HUES48 (cell line): ENCODE measurements at regions not wholly inside any gene's neighbourhood (a gene's known extent, or its start where the extent isn't known, plus 50 kb on each side); places are given as distances from the start of the nearest gene placed in this dataset.
A peak's percentile ranks its signal among the peaks of the same experiment; 100 is the strongest.
"Not testable (repeated sequence)": the region's sequence is repeated elsewhere in the genome, so short reads cannot be mapped to it uniquely, and the experiment has no call there.

Source experiments
- H3K27ac ChIP-seq: one replicate; pipeline ENCODE4 v1.7.0; 2013; ENCODE audit warnings: low read depth, low read length, inconsistent platforms
- H3K27me3 ChIP-seq: 2 replicates; pipeline ENCODE4 v1.6.1; 2013; ENCODE audit warnings: mild to moderate bottlenecking, low read length; ENCODE audit not compliant: control insufficient read depth, insufficient read depth
- H3K36me3 ChIP-seq: 2 replicates; pipeline ENCODE4 v1.6.1; 2013; ENCODE audit warnings: low read length; ENCODE audit not compliant: control insufficient read depth, insufficient read depth
- H3K4me1 ChIP-seq: 2 replicates; pipeline ENCODE4 v1.6.1; 2013; ENCODE audit warnings: mild to moderate bottlenecking, low read length; ENCODE audit not compliant: control insufficient read depth, insufficient read depth
- H3K4me3 ChIP-seq: 2 replicates; pipeline ENCODE4 v1.5.1; 2013; ENCODE audit warnings: mild to moderate bottlenecking, low read depth, low read length
- H3K9ac ChIP-seq: 2 replicates; pipeline ENCODE4 v1.6.1; 2013; ENCODE audit warnings: mild to moderate bottlenecking, low read depth, low read length, moderate library complexity
- H3K9me3 ChIP-seq: 2 replicates; pipeline ENCODE4 v1.6.1; 2013; ENCODE audit warnings: low read length; ENCODE audit not compliant: control insufficient read depth, insufficient read depth

DNA sequence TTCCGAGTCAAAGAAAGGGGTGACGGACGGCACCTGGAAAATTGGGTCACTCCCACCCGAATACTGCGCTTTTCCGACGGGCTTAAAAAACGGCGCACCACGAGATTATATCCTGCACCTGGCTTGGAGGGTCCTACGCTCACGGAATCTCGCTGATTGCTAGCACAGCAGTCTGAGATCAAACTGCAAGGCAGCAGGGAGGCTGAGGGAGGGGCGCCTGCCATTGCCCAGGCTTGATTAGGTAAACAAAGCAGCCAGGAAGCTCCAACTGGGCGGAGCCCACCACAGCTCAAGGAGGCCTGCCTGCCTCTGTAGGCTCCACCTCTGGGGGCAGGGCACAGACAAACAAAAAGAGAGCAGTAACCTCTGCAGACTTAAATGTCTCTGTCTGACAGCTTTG lies 663.1 kb downstream of the CPS1 start:
- not testable (repeated sequence) for H3K9me3 ChIP-seq, H3K27ac ChIP-seq, H3K9ac ChIP-seq, H3K4me3 ChIP-seq, H3K36me3 ChIP-seq, H3K27me3 ChIP-seq, H3K4me1 ChIP-seq

DNA sequence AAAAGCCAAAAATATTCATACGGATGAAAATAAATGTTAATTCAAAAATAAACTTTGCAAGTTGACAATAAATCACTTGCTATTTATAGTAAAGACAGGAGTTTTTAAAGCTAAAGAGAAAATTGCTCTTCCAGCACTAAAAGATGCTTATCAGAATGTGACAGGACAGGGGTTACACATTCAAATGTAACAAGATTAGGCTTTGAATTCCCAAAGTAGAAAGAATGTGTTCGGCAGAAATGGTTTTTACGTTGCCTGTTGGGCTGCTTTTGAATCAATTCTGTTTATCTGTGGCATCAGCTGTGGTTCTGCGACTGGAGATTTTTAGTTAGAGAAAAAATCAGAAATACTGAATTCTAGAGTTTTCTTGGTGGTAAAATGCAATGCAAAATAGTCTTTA lies 669.4 kb downstream of the CPS1 start:
- Histone ChIP-seq H3K27ac (no peak overlapping the region), H3K9me3 (no peaks in the 10 kb centered on the region), H3K4me1 (no peaks in the 10 kb centered on the region), H3K4me3 (no peak overlapping the region), H3K36me3 (no peaks in the 10 kb centered on the region), H3K9ac (no peak overlapping the region), H3K27me3 (no peaks in the 10 kb centered on the region)

DNA sequence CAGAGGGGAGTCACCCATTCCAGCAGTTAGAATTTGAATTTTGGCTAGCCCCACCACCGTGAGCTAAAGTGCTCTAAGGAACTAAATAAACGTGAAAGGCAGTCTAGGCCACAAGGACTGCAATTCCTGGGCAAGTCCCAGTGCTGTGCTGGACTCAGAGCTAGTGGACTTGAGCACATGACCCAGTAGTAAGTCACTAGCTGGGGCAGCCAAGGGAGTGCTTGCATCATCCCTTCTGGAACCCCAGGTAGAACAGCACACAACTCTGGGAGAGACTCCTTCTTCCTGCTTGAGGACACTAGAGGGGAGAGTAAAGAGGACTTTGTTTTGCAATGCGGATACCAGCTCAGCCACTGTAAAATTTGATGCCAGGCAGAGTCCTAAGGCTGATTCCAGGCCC lies 672.2 kb downstream of the CPS1 start:
- H3K4me1 ChIP-seq, result no peaks in the 10 kb centered on the region
- H3K4me3 ChIP-seq, result no peak overlapping the region
- no peak overlapping the region for H3K9ac ChIP-seq
- H3K9me3 ChIP-seq, result no peaks in the 10 kb centered on the region
- H3K27ac ChIP-seq, result no peak overlapping the region
- no peaks in the 10 kb centered on the region for H3K36me3 ChIP-seq
- no peaks in the 10 kb centered on the region for H3K27me3 ChIP-seq

DNA sequence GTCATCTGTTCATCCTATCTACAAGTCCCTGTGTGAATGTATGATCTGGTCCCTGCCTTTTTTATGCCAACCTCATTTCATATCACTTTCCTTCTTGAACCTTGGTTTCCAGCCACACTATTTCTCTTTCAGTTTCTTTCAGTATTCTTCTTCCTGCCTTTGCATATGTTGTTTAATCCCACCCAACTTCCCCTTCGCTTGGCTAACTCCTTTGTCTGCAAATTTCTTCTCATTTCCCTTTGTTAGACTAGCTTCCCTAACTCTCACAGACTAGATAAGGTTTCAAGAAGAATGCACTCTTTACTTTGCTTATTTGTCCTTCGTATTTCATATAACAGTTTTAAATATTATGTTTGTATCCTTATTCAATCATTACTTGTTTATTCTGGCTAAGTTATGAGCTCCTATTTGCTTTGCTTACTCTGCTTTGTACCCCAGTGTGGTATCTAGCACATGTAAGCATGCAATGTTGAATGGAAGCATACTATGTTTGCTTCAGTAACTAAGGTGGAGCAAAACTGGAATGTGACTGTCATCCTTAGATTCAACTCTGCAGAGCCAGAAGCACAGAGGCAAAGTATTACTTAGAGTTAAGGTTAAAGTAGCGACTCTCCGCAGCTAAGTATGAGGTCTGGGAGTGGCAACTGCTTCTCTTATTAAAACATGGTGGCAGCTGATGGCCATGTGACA lies 681.3 kb downstream of the CPS1 start:
- Histone ChIP-seq H3K36me3 (no peaks in the 10 kb centered on the region), H3K27me3 (no peaks in the 10 kb centered on the region), H3K4me1 (peaks cover 7% of the 10 kb centered on the region; the same call in 1 of the 2 replicates), H3K4me3 (no peak overlapping the region), H3K9ac (no peak overlapping the region), H3K27ac (no peak overlapping the region), H3K9me3 (no peaks in the 10 kb centered on the region)

DNA sequence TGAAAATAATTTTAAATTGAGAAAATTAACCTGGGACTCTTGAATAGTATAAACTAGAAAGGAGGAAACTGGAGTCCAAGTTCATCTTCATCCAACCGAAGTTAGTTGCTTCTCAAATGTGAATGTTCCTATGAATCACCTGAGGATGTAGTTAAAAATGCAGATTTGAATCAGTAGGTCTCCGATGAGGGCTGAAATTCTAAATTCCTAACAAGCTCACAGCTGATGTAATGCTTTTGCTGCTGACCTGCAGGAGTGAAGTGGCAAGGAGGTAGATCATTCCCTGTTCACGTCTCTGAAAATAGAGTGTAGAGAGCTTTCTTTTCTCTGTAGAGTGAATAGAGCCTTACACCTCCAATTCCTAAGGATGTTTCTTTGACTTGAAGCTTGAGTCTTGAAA lies 685.5 kb downstream of the CPS1 start:
- H3K27me3 ChIP-seq, result no peaks in the 10 kb centered on the region
- H3K9ac ChIP-seq, result no peak overlapping the region
- H3K4me3 ChIP-seq, result no peak overlapping the region
- no peak overlapping the region for H3K27ac ChIP-seq
- peaks cover 7% of the 10 kb centered on the region; the same call in 1 of the 2 replicates for H3K4me1 ChIP-seq
- no peaks in the 10 kb centered on the region for H3K36me3 ChIP-seq
- no peaks in the 10 kb centered on the region for H3K9me3 ChIP-seq

DNA sequence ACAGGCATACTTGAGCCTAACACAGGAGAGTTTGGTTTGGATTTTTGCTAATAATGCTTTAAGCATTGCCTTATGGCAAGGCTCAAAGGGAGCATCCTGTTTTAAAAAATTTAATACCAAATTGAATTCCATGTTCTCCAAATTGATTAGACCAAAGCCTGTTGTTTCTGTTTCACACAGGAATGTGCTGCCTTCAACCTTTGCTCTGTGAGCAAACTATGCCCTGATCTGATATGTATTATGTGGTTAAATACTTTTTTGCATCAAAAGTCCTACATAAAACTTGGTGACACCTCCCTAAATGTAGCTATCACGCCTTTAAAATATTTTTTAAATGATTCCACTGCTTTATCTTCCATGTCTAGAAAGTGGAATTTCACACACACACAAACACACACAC lies 691.4 kb downstream of the CPS1 start:
- H3K9ac ChIP-seq, result no peak overlapping the region
- H3K4me3 ChIP-seq, result no peak overlapping the region
- 0 out of 2 replicates have a peak, but pooled peaks cover 6% of the 10 kb centered on the region for H3K4me1 ChIP-seq
- no peaks in the 10 kb centered on the region for H3K27me3 ChIP-seq
- no peaks in the 10 kb centered on the region for H3K9me3 ChIP-seq
- H3K36me3 ChIP-seq, result no peaks in the 10 kb centered on the region
- H3K27ac ChIP-seq, result no peak overlapping the region

DNA sequence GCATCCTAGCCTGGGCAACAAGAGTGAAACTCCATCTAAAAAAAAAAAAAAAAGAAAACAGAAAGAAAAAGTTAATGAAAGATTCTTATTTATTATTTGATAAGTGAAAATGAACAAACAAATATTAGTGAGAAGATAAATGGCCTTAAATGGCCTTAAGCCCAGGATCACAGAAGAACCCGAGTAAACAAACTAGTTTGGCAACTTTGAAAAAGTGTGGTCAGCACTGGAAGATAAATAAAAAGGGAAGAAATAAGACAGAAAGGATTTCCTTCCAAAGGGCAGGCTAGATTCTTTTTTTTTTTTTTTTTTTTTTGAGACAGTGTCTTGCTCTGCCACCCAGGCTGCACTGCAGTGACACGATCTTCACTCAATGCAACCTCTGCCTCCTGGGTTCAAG lies 692.4 kb downstream of the CPS1 start:
- Histone ChIP-seq H3K36me3 (no peaks in the 10 kb centered on the region), H3K27ac (no peak overlapping the region), H3K4me3 (no peak overlapping the region), H3K27me3 (no peaks in the 10 kb centered on the region), H3K9ac (no peak overlapping the region), H3K4me1 (0 out of 2 replicates have a peak, but pooled peaks cover 6% of the 10 kb centered on the region), H3K9me3 (no peaks in the 10 kb centered on the region)

DNA sequence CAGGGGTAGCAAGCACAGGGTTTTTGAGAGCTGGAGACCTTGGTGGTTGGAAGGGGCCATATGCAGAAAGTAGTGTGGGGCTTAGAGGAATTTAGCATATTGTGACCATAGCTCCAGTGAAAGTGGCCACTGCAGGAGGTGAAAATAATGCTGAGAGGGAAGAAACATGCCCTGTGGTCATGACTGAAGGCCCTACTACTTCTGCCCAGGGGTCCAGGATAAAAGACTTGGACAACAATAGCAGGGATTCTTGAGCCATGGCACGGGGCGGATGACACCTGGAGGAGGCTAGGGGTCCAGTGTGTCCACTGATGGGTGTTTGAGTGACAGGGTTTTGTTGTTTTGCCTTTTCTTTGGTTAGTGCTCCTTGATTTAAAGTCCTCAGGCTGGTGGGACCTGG lies 694.6 kb downstream of the CPS1 start:
- Histone ChIP-seq H3K9me3 (no peaks in the 10 kb centered on the region), H3K27ac (peak overlapping the region; percentile 11), H3K9ac (no peak overlapping the region)

DNA sequence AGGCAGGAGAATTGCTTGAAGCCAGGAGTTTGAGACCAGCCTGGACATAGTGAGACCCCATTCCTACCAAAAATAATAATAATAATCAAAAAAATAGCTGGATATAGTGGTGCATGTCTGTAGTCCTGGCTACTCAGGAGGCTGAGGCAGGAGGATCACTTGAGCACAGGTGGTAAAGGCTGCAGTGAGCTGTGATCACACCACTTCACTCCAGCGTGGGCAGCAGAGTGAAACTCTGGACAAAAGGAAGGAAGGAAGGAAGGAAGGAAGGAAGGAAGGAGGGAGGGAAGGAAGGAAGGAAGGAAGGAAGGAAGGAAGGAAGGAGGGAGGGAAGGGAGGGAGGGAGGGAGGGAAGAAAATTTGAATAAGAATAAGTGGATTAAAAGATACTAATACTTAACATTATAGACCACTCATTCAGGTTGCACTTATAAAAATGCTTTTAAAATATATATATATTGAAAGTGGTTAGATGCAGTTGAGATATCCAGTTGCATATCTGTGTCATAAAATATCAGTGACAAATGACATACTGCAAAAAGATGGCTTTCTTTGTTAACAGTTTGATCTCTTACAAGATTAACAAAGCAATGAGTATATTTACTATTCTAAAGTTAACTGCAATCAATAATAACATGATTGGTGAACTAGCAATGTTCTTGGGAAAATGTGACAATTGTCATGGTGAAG lies 702.4 kb downstream of the CPS1 start:
- H3K4me1 ChIP-seq, result no peaks in the 10 kb centered on the region
- H3K27ac ChIP-seq, result no peak overlapping the region
- no peak overlapping the region for H3K4me3 ChIP-seq

More for the DNA sequence above, 694.6 kb downstream of the CPS1 start:
- H3K36me3 ChIP-seq, result no peaks in the 10 kb centered on the region
- H3K27me3 ChIP-seq, result no peaks in the 10 kb centered on the region
- H3K4me1 ChIP-seq, result 0 out of 2 replicates have a peak, but pooled peaks cover 6% of the 10 kb centered on the region
- no peak overlapping the region for H3K4me3 ChIP-seq

DNA sequence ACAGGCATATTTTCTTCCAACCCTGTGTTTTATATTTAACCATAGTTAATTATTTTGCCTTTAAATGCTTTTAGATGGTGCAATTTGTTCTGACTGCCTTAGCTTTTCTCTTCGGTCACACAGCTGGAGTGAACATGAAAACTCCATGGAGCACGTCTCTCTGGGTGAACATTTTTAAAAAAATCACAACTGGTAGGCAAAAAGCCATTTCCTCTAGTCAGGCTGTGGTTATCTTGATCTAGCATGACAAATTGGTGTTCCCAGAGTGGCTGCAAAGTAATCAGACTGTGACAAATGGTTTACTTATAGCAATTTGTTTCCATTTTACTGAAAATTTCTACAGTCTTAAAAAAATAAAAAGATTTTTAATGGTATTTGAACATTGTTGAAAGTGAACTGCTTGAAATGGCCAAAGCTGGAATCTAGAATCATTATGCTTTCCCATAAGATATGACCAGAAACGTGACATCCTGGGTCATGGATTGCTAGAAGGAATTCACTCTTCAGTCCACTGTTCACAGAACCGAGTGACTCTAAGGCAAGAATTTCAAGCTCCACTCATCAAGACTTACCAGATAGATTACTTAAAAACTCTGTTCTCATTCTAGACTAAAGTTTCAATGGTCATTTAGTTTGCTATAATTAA lies 703.6 kb downstream of the CPS1 start:
- Histone ChIP-seq H3K4me3 (no peak overlapping the region), H3K4me1 (no peaks in the 10 kb centered on the region), H3K9ac (no peak overlapping the region), H3K27ac (no peak overlapping the region), H3K36me3 (no peaks in the 10 kb centered on the region), H3K9me3 (no peaks in the 10 kb centered on the region), H3K27me3 (no peaks in the 10 kb centered on the region)

More for the DNA sequence above, 702.4 kb downstream of the CPS1 start:
- H3K9me3 ChIP-seq, result no peaks in the 10 kb centered on the region
- H3K27me3 ChIP-seq, result no peaks in the 10 kb centered on the region
- H3K36me3 ChIP-seq, result no peaks in the 10 kb centered on the region
- H3K9ac ChIP-seq, result no peak overlapping the region

DNA sequence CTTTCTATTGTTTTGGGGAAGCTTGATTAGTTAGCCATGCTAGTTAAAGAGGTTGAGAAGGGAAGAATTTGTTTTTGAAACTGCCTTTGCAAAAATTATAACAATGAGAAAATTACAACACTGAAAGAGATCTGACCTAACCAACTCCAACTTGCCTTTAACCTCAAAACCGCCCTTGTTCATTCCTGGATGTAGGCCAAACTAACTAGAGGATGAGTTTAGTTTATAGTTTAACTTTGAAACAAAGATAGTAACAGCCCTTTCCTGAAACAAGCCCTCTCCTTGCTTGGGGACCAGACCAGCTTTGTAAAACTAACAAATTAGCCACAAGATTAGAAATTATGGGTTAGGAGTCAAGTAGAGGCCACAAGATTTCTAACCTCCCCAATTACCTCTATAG lies 713.9 kb downstream of the CPS1 start:
- Histone ChIP-seq H3K27ac (no peak overlapping the region), H3K4me1 (no peaks in the 10 kb centered on the region), H3K9me3 (peaks cover 3% of the 10 kb centered on the region; the same call in 1 of the 2 replicates), H3K36me3 (no peaks in the 10 kb centered on the region), H3K4me3 (no peak overlapping the region), H3K9ac (no peak overlapping the region), H3K27me3 (no peaks in the 10 kb centered on the region)
